IMR-90 (cell line): ENCODE measurements at regions not wholly inside any gene's neighbourhood (a gene's known extent, or its start where the extent isn't known, plus 50 kb on each side); places are given as distances from the start of the nearest gene placed in this dataset.

Experiments used
- ATAC-seq: fragments of 200-7000 bp; cut with Tn5 transposase; 2 replicates; pipeline ENCODE4 v1.9.1; 2020; ENCODE audit warnings: low read depth, mild to moderate bottlenecking, moderate library complexity
- BruUV-seq: library from RNA; stranded (reverse); fragments of 400-500 nt; replicated peaks from 2 replicates; lab custom pipeline; 2021; lab: Mats Ljungman, UMichigan
- CTCF ChIA-PET: fragments of 300-600 bp; formaldehyde crosslinking; extraction: SDS; loops from one replicate; lab custom pipeline; 2021; ENCODE audit warnings: antibody characterized with exemption; lab: Yijun Ruan, JAX
- POLR2A ChIA-PET: fragments of 300-600 bp; sonication (Branson Sonifier 250); formaldehyde crosslinking; loops from one replicate; lab custom pipeline; 2022; ENCODE audit warnings: antibody characterized with exemption; ENCODE audit not compliant: unreplicated experiment; lab: Charles Lee
- DNase-seq: peaks from one replicate; pipeline ENCODE4 v3.0.0; 2013
- H2AFZ ChIP-seq: replicated peaks from 2 replicates; pipeline ENCODE3; 2013; ENCODE audit warnings: low read length, mild to moderate bottlenecking; ENCODE audit not compliant: poor library complexity
- H2AK5ac ChIP-seq: 2 replicates; pipeline ENCODE4 v1.6.1; 2013; ENCODE audit warnings: low read depth, low read length, inconsistent platforms
- H2AK9ac ChIP-seq: replicated peaks from 2 replicates; pipeline ENCODE3; 2013; ENCODE audit warnings: mild to moderate bottlenecking, low read depth, low read length, moderate library complexity; ENCODE audit not compliant: poor library complexity
- H2BK120ac ChIP-seq: 2 replicates; pipeline ENCODE4 v1.6.1; 2013; ENCODE audit warnings: low read depth, low read length, inconsistent platforms
- H2BK15ac ChIP-seq: 3 replicates; pipeline ENCODE4 v1.6.1; 2013; ENCODE audit warnings: low read depth, low read length, inconsistent platforms
- H2BK20ac ChIP-seq: 2 replicates; pipeline ENCODE4 v1.6.1; 2013; ENCODE audit warnings: low read depth, mild to moderate bottlenecking, inconsistent platforms, low read length, moderate library complexity
- H2BK5ac ChIP-seq: 2 replicates; pipeline ENCODE4 v1.6.1; 2013; ENCODE audit warnings: mild to moderate bottlenecking, low read depth, low read length, inconsistent platforms; ENCODE audit not compliant: poor library complexity, severe bottlenecking
- H3K14ac ChIP-seq: replicated peaks from 2 replicates; pipeline ENCODE4 v1.6.1; 2013; ENCODE audit warnings: low read depth, low read length, inconsistent platforms
- H3K18ac ChIP-seq: 2 replicates; pipeline ENCODE4 v1.6.1; 2013; ENCODE audit warnings: low read depth, low read length, control low read depth
- H3K23ac ChIP-seq: 2 replicates; pipeline ENCODE4 v1.6.1; 2013; ENCODE audit warnings: low read depth, low read length, inconsistent platforms
- H3K27ac ChIP-seq: 2 replicates; pipeline ENCODE4 v1.5.1; 2013; ENCODE audit warnings: mild to moderate bottlenecking, control low read depth, low read length; ENCODE audit not compliant: insufficient read depth
- H3K27me3 ChIP-seq: 2 replicates; pipeline ENCODE4 v1.6.1; 2013; ENCODE audit warnings: low read length; ENCODE audit not compliant: control insufficient read depth, insufficient read depth
- H3K36me3 ChIP-seq: 2 replicates; pipeline ENCODE4 v1.6.1; 2013; ENCODE audit warnings: low read length, mixed read lengths; ENCODE audit not compliant: control insufficient read depth, insufficient read depth
- H3K4ac ChIP-seq: 2 replicates; pipeline ENCODE4 v1.6.1; 2013; ENCODE audit warnings: low read depth, low read length, inconsistent platforms
- H3K4me1 ChIP-seq: 2 replicates; pipeline ENCODE4 v1.6.1; 2013; ENCODE audit warnings: low read length, mixed read lengths; ENCODE audit not compliant: control insufficient read depth, insufficient read depth
- H3K4me2 ChIP-seq: 2 replicates; pipeline ENCODE4 v1.6.1; 2013; ENCODE audit warnings: low read depth, mild to moderate bottlenecking, control low read depth, low read length, moderate library complexity
- H3K4me3 ChIP-seq: 2 replicates; pipeline ENCODE4 v1.5.1; 2013; ENCODE audit warnings: low read depth, mild to moderate bottlenecking, control low read depth, low read length, moderate library complexity; ENCODE audit not compliant: insufficient read depth
- H3K56ac ChIP-seq: 2 replicates; pipeline ENCODE4 v1.6.1; 2013; ENCODE audit warnings: low read length, inconsistent platforms; ENCODE audit not compliant: insufficient read depth; ENCODE audit errors: extremely low read depth
- H3K79me1 ChIP-seq, 2 experiments: 2 replicates each; pipeline ENCODE4 v1.6.1; 2013; ENCODE audit warnings: low read length in 2 of 2, inconsistent platforms in 1 of 2, low read depth in 1 of 2
- H3K9ac ChIP-seq: 2 replicates; pipeline ENCODE4 v1.6.1; 2013; ENCODE audit warnings: low read depth, low read length, control low read depth
- H3K9me1 ChIP-seq: 2 replicates; pipeline ENCODE4 v1.6.1; 2013; ENCODE audit warnings: low read length, inconsistent platforms; ENCODE audit not compliant: insufficient read depth
- H3K9me3 ChIP-seq: 2 replicates; pipeline ENCODE4 v1.6.1; 2013; ENCODE audit warnings: low read length; ENCODE audit not compliant: control insufficient read depth, insufficient read depth
- H4K20me1 ChIP-seq: 2 replicates; pipeline ENCODE4 v1.6.1; 2013; ENCODE audit warnings: low read length, inconsistent platforms; ENCODE audit not compliant: insufficient read depth
- H4K5ac ChIP-seq: 2 replicates; pipeline ENCODE4 v1.6.1; 2013; ENCODE audit warnings: mild to moderate bottlenecking, low read depth, low read length, control low read depth
- H4K8ac ChIP-seq, 2 experiments: 2 replicates each; pipeline ENCODE4 v1.6.1; 2013; ENCODE audit warnings: low read depth in 2 of 2, low read length in 2 of 2, control low read depth in 1 of 2, inconsistent platforms in 1 of 2
- H4K91ac ChIP-seq: 2 replicates; pipeline ENCODE4 v1.6.1; 2013; ENCODE audit warnings: low read depth, low read length, inconsistent platforms; ENCODE audit not compliant: insufficient read depth
- BHLHE40 ChIP-seq: fragments of 150-350 bp; IDR thresholded peaks from 2 replicates; pipeline ENCODE4 v1.6.1; 2016; ENCODE audit warnings: mild to moderate bottlenecking, low read depth, low read length
- CEBPB ChIP-seq: IDR thresholded peaks from 2 replicates; pipeline ENCODE4 v1.6.1; 2012; ENCODE audit warnings: low read depth, low read length, improper control_type of control experiment
- CHD1 ChIP-seq: IDR thresholded peaks from 2 replicates; pipeline ENCODE4 v1.6.1; 2012; ENCODE audit warnings: low read depth, low read length, improper control_type of control experiment
- CTCF ChIP-seq: conservative IDR thresholded peaks from 2 replicates; pipeline ENCODE4 v1.5.1; 2012; ENCODE audit warnings: mild to moderate bottlenecking, low read depth, low read length, improper control_type of control experiment
- ELK1 ChIP-seq: fragments of 150-350 bp; IDR thresholded peaks from 2 replicates; pipeline ENCODE4 v1.6.1; 2016; ENCODE audit warnings: low read depth, mild to moderate bottlenecking, low read length, moderate library complexity, borderline replicate concordance
- FOS ChIP-seq: fragments of 150-350 bp; IDR thresholded peaks from 2 replicates; pipeline ENCODE4 v1.6.1; 2016; ENCODE audit warnings: low read depth, low read length
- MAFK ChIP-seq: IDR thresholded peaks from 2 replicates; pipeline ENCODE4 v1.6.1; 2012; ENCODE audit warnings: low read depth, low read length, improper control_type of control experiment
- MAZ ChIP-seq: IDR thresholded peaks from 2 replicates; pipeline ENCODE4 v1.6.1; 2012; ENCODE audit warnings: low read depth, mild to moderate bottlenecking, low read length, improper control_type of control experiment, moderate library complexity, borderline replicate concordance
- MXI1 ChIP-seq: IDR thresholded peaks from 2 replicates; pipeline ENCODE4 v1.6.1; 2012; ENCODE audit warnings: low read depth, mild to moderate bottlenecking, low read length, moderate library complexity, borderline replicate concordance
- NFE2L2 ChIP-seq: fragments of 150-350 bp; IDR thresholded peaks from 2 replicates; pipeline ENCODE4 v1.6.1; 2016; ENCODE audit warnings: low read depth, mild to moderate bottlenecking, low read length
- POLR2A ChIP-seq: IDR thresholded peaks from 2 replicates; pipeline ENCODE4 v1.6.1; 2012; ENCODE audit warnings: mild to moderate bottlenecking, low read depth, low read length
- RAD21 ChIP-seq: IDR thresholded peaks from 2 replicates; pipeline ENCODE4 v1.6.1; 2012; ENCODE audit warnings: low read length, improper control_type of control experiment
- RCOR1 ChIP-seq: IDR thresholded peaks from 2 replicates; pipeline ENCODE4 v1.6.1; 2012; ENCODE audit warnings: mild to moderate bottlenecking, low read length, improper control_type of control experiment; ENCODE audit not compliant: insufficient replicate concordance
- RFX5 ChIP-seq: IDR thresholded peaks from 2 replicates; pipeline ENCODE4 v1.8.0; 2012; ENCODE audit warnings: low read depth, mild to moderate bottlenecking, low read length, moderate library complexity
- SMC3 ChIP-seq: fragments of 150-350 bp; IDR thresholded peaks from 2 replicates; pipeline ENCODE4 v1.6.1; 2016; ENCODE audit warnings: low read depth, mild to moderate bottlenecking, antibody characterized with exemption, low read length, moderate library complexity
- USF2 ChIP-seq: fragments of 150-350 bp; IDR thresholded peaks from 2 replicates; pipeline ENCODE4 v1.6.1; 2017; ENCODE audit warnings: mild to moderate bottlenecking, antibody characterized with exemption, low read length, low read depth
- WGBS, 2 experiments: methylation state at CpG; one replicate each; pipeline versions ENCODE4 v1.1.5 to v1.1.7; 2013; ENCODE audit warnings: missing lambda C conversion rate in 2 of 2; ENCODE audit not compliant: insufficient read length in 1 of 2; ENCODE audit errors: extremely low coverage in 2 of 2; 5-methylcytosine and 5-hydroxymethylcytosine counted together
- dilution Hi-C: fragments of 300-500 bp; cut with HindIII; formaldehyde crosslinking; loops from one replicate; pipeline ENCODE4 v1.14.3; 2018; ENCODE audit warnings: low sequenced_read_pairs; ENCODE audit not compliant: unreplicated experiment
- in situ Hi-C: fragments of 300-500 bp; cut with MboI; formaldehyde crosslinking; loops from 3 replicates; pipeline ENCODE4 v1.14.3; 2019; ENCODE audit warnings: low sequenced_read_pairs, inconsistent platforms, mixed read lengths
- intact Hi-C: fragments of 100-400 bp; cut with micrococcal nuclease; formaldehyde crosslinking; loops from 2 replicates; pipeline ENCODE4 v1.10.0; 2022

GRCh38 chr19:28887920-28888618, 324.9 kb downstream of the UQCRFS1 start:
- BruUV-seq: no TSS peak
- CTCF ChIA-PET: no interaction called here

More at GRCh38 chr19:28887920-28888618, 324.9 kb downstream of the UQCRFS1 start:
- no peak for ATAC-seq
- no peak overlapping the region for H3K27ac ChIP-seq
- no peak overlapping the region for H2BK120ac ChIP-seq
- no peak overlapping the region for H3K18ac ChIP-seq
- peaks cover 2% of the 10 kb centered on the region; the same call in 1 of the 2 replicates for H3K27me3 ChIP-seq
- WGBS, 2 experiments: 19% methylated on average over 6 of the region's 14 CpGs; no CpG with 5 or more reads in 1 of the 2 experiments
- no peak overlapping the region for H3K4ac ChIP-seq
- no peaks in the 10 kb centered on the region for H3K79me1 ChIP-seq
- dilution Hi-C loops: no loop called here
- no peak overlapping the region for H4K5ac ChIP-seq
- no peak for DNase-seq
- no peak overlapping the region for H3K4me2 ChIP-seq
- in situ Hi-C loops: loop anchor here (10.0 kb wide), 1 partner anchor 153 kb away; no protein-coding TSS in a partner anchor
- no peak overlapping the region for H3K23ac ChIP-seq
- H2AFZ ChIP-seq: no peak overlapping the region
- POLR2A ChIA-PET: no interaction called here
- H2BK20ac ChIP-seq: no peak overlapping the region
- H2BK15ac ChIP-seq: no peak overlapping the region
- TF ChIP-seq MAZ (no peak), CEBPB (no peak), SMC3 (no peak), CTCF (no peak), BHLHE40 (no peak), NFE2L2 (no peak), POLR2A (no peak), ELK1 (no peak), CHD1 (no peak), MXI1 (no peak), RCOR1 (no peak), USF2 (no peak), RAD21 (no peak), RFX5 (no peak), MAFK (no peak), FOS (no peak)
- H3K9ac ChIP-seq: no peak overlapping the region
- 0 out of 2 replicates have a peak, but pooled peaks cover 3% of the 10 kb centered on the region for H3K9me1 ChIP-seq
- H3K14ac ChIP-seq: no peak overlapping the region
- no peaks in the 10 kb centered on the region; the same call in 1 of the 2 replicates for H3K4me1 ChIP-seq
- no peak overlapping the region for H2BK5ac ChIP-seq
- H3K36me3 ChIP-seq: no peaks in the 10 kb centered on the region
- H3K56ac ChIP-seq: no peak overlapping the region
- H3K9me3 ChIP-seq: no peaks in the 10 kb centered on the region
- no peak overlapping the region for H4K8ac ChIP-seq
- no peaks in the 10 kb centered on the region for H4K20me1 ChIP-seq
- intact Hi-C loops: no loop called here
- H3K4me3 ChIP-seq: no peak overlapping the region
- H4K91ac ChIP-seq: no peak overlapping the region
- H2AK9ac ChIP-seq: no peak overlapping the region
- no peak overlapping the region for H2AK5ac ChIP-seq
